HG03442 (cell line): ENCODE measurements at regions not wholly inside any gene's neighbourhood (a gene's known extent, or its start where the extent isn't known, plus 50 kb on each side); places are given as distances from the start of the nearest gene placed in this dataset.

Experiments
- ATAC-seq: cut with Tn5 transposase; IDR thresholded peaks from one replicate; pipeline ENCODE4 v1.9.1; 2021; ENCODE audit warnings: mild to moderate bottlenecking, moderate library complexity; ENCODE audit not compliant: unreplicated experiment

DNA sequence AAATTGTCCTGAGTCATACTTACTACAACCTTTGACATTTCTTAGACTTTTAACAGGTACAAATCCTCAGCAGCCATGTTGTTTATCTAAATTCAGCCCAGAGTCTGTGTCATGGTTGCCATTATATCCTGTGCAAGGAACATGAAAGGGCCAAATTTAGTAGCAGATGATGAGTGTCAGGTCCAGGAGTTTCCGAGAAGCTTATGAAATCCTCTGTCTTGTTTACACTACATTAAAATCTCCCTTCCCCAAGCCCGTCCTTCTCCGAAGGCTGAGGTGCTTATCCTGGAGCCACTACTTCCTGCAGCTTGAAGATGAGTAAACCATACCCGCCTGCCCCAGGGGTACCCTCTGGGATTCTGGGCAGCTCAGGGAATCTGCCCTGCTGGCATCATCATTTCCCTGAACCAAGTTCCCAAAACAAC lies 102.6 kb upstream of the SERP2 start:
- ATAC-seq = no peak

DNA sequence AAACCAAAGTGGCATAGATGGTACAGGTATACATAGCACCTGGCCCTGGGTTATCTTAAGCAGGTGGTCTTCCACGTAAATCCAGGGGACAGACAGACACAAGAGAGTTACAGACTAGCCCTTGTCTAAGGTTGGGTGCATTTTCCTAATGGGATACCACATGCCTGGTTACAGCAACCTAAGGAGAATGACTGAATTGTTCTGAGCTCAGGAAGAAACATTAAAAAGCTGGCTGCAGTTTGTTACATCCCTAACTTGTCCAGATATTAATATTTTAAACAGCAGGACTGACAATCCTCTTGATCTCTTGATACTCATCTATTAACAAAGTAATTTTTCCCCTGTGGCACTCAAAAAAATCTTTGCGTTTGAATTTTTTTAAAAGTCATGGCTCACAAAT lies 102.2 kb upstream of the SERP2 start:
- ATAC-seq = no peak

DNA sequence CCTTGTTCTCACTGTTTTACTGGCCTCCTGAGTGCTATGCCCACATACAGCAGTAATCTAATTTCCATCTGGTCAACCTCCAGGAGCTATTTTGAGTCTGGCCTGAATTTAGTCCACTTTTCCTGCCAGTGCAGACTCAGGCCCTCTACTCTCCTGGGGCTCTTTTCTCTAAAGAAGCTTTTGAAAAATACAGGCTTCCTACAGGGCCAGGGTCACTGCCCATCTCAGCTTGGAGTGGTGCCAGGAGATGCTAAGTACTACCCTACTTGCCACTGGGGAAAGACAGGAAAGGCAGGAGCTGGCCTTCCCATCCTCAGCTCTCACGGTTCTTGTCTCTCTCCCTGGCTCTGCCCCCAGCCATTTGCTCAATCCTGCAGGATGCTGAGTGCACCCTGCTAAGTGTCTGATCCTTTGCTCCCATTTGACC lies 101.7 kb upstream of the SERP2 start:
- no peak for ATAC-seq

DNA sequence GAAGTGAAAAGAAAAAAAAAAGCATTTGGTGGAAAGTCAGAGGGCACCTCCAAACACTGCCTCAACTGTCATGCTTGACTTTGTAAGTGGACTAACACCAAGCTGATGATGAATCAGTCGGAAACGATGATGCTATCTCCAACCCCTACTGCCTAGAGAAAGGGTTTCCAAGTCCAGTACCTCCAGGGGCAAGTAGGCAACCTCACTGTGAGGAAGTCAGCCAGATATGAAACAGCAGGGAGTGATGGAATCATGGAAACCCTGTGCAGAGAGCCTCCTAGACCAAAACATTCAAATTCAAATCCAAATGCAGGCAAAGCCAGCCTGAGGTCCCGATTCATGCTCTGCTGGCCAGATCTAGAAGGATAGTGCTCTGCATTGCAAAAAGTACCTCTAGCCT lies 100.9 kb upstream of the SERP2 start:
- no peak for ATAC-seq

DNA sequence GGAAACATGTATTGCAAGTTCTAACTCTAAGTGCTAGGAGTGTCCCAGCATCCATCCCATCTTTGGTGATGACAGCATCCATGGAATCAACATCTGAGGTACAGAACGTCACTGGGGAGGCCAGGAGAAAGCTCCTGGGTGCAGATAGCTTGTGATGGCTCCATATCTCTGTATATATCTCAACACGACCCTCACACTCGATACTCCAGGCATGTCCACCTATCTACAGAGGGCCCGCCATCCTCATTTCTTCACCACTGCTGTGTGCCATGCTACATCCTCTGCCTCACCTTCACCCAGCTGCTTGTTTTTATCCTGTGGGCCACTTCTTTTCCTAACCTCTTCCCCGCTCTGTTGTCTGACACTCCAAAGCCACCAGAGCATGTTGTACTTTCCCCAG lies 100.4 kb upstream of the SERP2 start:
- ATAC-seq = no peak

DNA sequence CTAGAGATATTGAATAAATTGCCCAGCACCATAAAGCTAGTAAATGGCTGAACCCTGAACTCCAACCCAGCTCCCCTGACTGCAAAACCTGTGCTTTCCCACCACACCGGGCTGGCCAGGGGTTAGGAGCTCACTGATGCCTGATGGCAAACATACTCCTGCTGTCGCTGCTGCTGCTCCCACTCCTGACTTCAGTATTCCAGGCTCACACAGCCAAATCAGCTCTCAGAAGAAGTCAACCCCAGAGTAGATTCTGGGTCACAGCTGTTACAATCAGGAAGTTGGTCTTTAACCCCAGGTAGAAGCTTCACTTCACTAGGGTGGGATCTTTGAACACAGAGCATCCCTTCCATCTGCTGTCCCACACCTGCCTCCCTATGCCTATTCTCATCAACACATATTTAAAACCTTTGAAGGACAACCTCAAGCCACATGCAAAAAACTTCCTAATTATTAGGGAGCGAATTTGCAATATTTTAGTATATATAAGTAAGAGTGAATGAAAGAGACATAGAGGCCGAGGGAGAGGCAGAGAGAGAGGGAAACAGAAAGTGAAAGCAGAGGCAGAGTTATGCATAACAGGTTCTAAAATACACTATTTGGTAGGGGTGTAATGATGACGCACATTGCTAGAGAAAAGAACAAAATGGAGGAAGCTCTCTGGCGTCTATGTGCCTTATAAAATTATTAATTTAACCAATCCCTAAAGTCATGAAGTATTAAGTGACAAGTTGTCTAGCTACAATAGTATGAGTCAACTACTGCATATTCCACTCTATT lies 99.4 kb upstream of the SERP2 start:
- ATAC-seq = peak; percentile 90

DNA sequence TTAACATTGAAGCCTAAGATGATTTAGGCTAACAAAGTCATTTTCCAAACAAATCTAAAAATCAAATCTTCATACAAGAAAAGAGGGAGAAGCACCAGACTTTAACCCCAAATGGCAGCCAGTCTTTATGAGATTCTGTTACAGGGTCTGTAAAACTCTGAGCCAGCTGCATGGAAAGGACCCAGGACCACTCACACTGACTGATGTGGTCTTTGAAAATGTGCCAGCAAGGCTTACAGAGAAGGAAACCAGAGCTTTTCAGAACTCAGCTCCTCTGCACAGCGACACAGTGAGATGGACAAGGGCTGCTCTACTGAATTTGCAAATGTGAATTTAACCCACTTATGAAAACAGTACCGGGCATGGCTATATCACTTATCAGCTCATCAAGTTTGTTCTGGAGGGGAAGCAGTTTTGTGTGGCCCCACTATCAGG lies 98.8 kb upstream of the SERP2 start:
- no peak for ATAC-seq

DNA sequence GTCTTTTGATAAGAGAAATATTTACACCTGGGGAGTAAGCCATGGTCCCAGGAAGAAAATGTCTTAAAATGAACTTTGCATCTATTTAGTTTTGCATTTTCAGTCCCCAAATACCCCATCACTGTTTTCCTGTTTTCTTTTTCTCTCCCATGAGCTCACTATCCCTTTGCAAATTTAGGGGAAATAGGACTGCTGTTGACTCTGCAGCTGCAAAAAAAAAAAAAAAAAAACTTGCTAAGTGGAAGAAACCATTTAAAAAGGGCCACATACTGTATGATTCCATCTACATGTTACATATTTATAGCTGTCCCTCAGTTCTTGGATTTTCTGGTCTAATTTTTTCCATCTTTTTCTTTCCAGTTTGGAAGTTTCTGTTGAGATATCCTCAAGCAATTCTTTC lies 98.2 kb upstream of the SERP2 start:
- no peak for ATAC-seq

DNA sequence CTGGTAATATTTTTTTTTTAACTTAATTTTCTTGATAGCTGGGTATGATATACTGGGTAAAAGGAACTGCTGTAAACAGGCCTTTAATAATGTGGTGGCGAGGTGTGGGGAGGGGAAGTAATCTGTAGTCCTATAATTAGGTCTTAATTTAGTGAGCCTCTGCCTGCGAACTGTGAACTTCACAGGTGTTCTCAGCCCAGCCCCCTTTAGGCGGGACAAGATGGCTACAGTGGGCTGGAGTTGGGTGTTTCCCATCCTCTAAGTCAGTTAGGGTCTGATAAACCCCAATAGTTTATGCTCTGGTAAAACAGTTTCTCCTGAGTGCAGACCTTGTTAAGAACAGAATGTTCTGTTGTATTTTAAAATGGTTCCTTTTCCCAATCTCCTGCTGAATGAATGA lies 97.6 kb upstream of the SERP2 start:
- no peak for ATAC-seq

DNA sequence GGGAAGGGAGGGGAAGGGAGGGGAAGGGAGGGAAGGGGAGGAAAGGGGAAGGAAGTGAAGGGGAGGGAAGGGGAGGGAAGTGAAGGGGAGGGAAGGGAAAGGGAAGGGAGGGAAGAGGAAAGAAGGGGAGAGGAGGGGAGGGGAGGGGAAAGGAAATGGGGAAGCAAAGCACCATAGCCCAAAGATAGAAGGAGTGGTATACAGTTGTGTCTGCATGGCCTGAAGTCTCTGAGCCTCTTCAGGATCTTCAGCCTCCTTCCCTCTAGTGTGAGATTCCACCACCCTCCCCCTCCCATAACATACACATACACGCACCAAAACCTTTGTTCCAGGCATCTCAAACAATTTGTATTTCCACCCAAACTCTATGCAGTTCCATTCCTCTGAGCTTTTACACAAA lies 96.2 kb upstream of the SERP2 start:
- ATAC-seq = no peak

DNA sequence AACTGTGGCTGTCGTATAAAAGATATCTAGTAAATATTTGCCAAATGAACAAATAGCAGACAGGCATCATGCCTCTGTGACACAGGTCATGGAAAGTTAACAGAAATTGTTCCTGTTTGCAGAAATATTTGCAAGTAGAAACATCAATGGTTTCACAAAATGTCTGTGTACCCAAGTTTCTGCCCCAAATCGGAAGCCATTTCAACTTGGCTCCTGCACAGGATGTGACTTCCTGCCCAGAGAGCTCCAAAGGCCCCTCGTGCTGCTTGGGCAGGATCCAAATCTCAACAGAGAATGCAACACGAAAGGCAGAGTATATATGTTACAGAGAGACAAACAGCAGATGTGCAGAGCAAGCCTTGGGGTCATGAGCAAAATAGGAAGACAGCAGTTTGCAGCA lies 95.5 kb upstream of the SERP2 start:
- ATAC-seq = no peak

DNA sequence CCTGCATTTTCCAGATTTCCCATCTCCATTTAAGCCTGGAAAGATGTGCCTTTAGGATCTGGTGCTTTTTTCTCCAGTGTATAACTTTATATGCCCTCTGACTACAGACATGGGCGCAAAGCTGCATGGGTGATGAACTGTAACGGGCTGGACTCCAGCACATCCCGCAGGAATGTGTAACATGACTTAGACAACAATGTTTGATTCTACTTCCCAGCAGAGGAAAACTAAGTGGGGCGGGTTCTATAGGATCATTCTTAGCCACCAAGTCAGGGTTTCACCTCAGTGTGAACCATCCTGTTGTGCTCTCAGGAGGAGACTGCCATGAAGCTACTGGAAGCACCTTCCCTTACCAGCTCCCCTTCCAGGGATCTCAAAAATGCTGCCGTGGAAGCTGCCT lies 93.2 kb upstream of the SERP2 start:
- ATAC-seq = no peak

DNA sequence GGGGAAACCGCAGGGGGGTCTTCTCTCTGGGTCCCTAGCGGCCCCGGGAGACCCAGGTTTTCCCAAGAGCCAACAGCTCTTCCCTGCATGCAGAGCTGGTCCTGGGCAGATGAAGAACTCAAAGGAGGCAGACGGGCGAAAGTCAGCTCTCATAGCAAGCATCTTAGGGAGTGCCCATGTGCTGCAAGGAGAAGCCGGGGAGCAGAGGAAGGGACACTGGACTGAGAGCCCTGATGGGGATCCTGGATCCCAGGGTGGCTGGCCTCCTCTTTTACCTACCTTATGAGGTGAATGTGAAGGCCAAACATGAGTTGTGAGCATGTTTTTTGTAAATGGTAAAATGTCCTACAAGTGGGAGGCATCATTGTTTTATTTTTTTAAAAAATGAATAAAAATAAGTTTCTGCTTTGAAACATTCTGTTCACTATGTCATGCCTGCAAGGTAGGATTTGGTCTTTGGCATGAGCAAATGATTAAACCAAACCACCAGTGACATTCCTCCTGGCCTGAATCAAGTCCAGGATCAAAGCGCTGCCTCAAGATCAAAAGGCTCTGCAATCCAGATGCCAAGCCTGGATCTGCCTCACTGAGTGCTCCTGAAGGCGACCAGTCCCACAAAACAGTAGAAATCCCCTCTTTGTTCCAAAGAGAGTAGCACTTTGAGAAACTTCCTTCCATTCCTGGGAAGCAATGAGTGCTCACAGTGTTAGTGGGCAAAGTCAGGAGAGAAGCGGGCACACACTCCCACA lies 92.2 kb upstream of the SERP2 start:
- no peak for ATAC-seq

DNA sequence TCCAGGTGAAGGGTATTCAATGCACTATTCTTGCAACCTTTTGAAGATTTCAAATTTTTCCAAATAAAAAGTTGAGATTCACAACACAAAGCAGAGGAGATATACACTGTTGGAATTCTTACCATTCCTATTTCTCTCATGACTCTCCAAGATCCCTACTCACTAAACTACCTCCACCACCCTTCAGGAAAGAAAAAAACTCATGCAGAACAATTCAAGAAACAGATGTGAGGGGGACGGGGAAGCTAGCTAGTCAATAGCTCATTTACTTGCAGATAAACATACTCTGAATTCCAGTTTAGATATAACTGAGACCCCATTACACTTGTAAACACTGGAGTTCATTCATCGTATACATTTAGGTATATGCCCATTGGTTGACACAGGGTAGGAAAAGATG lies 90.0 kb upstream of the SERP2 start:
- no peak for ATAC-seq

DNA sequence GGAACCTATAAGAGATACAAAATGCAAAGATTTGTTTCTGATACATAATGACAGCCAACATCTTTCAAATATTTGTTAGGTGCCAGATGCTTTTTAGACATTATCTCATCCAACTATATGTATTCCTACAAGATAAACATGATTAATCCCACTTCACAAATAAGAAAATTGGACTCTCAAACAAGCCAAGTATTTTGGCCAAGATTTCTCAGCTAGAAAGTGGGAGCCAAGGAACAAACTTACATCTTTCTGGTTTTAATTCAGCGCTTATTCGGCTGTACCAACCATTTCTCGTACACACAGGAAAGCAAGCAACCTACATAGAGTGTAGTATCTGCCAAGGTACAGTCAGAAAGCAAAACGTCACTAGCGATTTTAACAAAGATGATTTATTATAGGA lies 85.7 kb upstream of the SERP2 start:
- ATAC-seq = no peak

DNA sequence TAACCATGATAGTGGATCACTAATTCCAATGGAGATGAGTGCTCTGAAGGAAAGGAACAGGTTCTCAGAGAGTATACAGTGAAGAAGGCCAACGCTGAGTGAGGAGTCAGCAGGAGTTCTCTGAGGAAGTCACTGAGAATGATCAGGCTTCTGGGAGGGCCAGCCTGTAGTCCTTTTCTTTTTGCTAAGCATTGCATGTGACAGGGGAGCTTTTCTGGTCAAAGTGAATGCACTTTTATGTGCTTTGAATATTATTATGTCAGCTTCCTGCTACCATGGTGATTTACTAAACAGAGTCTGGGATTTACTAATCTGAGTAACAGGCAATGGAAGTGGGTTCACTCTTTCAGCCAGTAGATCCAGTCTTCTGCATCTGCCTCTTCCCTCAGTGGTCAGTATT lies 81.1 kb upstream of the SERP2 start:
- ATAC-seq = no peak

DNA sequence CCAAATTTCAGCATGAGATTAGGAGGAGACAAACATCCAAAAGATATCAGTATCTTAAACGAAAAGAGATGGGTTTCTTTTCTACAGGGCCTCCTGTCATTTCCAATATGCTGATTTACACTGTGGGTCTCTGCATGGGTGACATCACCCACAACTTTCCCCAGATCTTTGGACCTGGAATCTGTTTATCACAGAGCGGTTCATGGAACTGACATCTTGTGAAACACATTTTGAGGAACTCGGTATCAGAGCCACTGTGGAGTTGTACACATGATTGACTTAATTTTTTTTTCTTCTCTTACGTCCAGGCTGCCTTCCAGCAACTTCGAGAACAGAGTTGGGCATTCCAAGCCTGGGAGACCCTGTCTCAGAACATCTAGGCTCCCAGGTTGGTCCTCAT lies 80.2 kb upstream of the SERP2 start:
- ATAC-seq = no peak

DNA sequence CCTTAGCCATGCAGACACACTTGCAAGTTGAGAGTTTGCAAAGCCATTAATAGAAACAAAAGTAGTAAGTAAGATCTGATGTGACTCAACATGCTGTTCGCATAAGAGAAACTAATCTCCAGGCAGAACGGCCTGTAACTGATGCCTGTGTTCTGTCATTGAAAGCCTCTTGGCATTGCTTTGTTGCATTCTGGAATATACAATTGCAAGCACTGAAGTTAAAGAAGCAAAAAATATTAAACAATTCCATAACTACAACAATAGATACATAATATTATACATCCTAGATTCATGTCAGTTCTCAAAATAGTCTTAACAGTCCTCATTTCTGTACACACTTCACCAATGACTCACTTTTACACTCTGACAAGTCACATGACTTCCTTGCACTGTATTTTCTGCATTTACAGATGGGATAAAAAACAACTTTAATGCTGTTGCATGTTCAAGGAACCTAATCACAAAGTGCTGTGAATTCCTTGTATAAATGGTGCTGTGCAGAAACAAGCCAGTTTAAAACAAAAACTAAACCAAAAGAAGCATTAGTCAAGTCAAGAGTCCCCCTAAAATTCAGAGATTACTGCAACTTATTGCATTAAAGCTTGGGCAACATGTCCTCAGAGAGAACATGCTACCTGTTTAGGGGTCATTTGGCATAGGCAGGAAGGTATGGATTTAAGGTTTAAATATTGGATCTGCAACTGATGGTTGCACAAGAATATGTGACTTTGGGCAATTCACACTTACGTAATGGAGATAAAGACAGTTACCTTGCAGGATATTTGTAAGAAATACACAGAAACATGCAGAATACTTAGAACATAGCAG lies 79.5 kb upstream of the SERP2 start:
- no peak for ATAC-seq

DNA sequence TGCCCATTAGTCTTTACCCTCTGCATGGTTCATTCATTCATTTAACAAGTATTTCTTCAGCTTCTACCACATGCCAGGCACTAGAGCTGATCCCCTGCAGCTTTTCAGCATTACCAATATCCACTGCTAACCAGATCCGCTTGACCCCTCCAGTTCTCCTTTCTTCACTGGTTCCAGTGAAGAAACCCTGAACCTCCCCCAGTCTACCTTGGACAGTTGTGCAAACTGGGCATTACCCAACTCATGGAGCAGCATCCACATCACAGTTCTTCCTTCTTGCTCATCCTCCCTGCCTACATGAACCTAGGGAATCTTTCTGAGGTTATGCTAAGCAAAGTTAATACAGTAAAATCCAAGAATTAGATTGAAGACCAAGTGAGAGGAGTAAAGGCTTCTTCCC lies 78.7 kb upstream of the SERP2 start:
- no peak for ATAC-seq

DNA sequence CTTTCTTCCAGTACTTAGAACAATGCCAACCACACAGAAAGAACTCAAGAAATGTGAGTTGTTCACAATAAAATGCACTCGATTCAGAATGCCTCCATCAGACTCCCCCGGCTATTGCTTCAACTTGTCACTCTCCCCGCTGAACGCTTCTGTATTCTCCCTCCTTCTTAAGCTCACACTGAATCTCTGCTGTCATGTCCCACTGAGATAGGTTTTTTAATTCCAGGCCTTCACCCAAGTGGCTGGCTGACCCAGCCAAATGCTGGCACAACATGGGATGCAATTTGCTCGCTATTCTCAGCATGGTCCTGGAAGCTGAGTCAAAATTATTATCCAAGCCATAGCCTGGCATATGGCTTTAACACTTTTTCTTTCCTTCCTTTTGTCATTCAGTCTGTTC lies 76.8 kb upstream of the SERP2 start:
- ATAC-seq = no peak

DNA sequence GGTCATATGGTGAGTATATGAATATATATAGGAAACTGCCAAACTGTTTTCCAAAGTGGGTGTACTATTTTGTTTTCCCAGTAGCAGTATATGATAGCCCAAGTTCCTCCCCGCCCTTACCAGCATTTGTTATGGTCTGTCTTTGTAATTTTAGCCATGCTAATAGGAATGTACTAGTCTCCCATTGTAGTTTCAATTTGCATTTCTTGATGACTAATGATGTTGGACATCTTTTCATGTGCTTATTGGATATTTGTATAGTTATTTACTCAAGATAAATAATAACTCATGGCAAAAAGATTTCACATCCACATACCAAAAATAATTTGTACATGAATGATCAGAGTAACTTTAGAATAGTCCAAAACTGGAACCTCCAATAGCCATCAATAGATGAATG lies 75.3 kb upstream of the SERP2 start:
- no peak for ATAC-seq
